ENCODE measurements at regions not wholly inside any gene's neighbourhood (a gene's known extent, or its start where the extent isn't known, plus 50 kb on each side); places are given as distances from the start of the nearest gene placed in this dataset.

DNA sequence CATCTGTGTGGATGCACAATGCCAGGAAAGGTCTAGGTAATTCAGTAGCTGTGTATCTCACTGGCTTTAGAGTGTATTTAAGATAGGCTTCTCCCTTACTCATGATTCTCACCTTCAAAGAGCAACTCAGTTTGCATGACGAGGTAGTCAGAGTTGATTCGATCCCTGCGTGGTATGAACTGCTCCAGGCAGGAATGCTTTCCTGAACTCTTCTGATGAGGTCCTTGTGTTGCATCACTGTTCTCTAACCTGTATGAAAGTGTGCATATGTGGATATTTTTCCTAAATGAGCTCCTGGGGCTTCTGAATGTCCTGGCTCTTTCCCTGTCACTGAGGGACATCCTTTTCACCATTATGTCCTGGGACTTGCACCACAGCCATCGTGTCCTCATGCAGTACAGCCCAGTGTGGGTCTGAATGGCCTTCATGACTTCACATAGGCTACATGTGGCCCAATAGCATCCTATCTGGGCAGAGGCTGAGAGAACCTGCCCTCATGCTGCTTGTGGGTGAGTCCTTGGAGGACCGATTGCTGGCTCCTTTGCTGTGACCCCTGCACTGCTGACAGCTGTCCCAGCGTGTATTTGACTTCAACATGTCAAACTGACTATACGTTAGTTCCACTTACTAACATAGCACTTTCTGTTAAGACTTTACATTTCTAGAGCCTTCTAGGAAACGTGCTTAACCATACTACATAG, 65.3 kb upstream of the WDR1 start:
- TF ChIP-seq CTCF (IDR thresholded peaks at IDR 0.05) (no peak), POLR2AphosphoS5 (IDR thresholded peaks at IDR 0.05) (no peak), EP300 (IDR thresholded peaks at IDR 0.05; ENCODE audit: low read depth) (no peak)

Data from transverse colon (tissue), 4 donors.